HG03045 (cell line): ENCODE measurements at regions not wholly inside any gene's neighbourhood (a gene's known extent, or its start where the extent isn't known, plus 50 kb on each side); places are given as distances from the start of the nearest gene placed in this dataset.
A peak's percentile ranks its signal among the peaks of the same experiment; 100 is the strongest.
"Not testable (repeated sequence)": the region's sequence is repeated elsewhere in the genome, so short reads cannot be mapped to it uniquely, and the experiment has no call there.

ENCODE experiments used
- ATAC-seq: cut with Tn5 transposase; IDR thresholded peaks from one replicate; pipeline ENCODE4 v1.9.1; 2021; ENCODE audit warnings: mild to moderate bottlenecking, moderate library complexity; ENCODE audit not compliant: unreplicated experiment

GRCh38 chr15:34528055-34528754 lies 55.2 kb downstream of the GOLGA8B start:
- not testable (repeated sequence) for ATAC-seq

DNA sequence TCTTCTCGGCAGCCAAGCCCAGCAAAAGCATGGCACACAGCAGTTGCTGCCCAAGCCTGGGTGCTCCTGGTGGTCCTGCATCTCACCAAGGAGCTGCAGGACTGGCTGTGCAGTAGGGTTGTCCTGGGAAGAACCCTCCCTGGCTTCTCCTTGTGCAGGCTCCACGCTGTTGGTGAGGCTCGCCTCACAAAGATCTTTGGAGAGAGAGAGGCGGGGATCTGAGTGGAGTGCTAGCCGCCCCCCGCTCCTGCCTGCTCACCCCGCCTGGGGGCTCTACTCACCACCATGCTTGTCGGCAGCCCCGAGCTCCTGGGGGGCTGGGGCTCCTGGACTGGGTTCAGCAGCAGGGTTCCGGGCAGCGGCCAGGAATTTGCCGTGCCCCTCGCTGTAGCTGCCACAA lies 55.8 kb downstream of the GOLGA8B start:
- ATAC-seq: not testable (repeated sequence)

GRCh38 chr15:34523849-34524248 lies 59.6 kb downstream of the GOLGA8B start:
- ATAC-seq: not testable (repeated sequence)

DNA sequence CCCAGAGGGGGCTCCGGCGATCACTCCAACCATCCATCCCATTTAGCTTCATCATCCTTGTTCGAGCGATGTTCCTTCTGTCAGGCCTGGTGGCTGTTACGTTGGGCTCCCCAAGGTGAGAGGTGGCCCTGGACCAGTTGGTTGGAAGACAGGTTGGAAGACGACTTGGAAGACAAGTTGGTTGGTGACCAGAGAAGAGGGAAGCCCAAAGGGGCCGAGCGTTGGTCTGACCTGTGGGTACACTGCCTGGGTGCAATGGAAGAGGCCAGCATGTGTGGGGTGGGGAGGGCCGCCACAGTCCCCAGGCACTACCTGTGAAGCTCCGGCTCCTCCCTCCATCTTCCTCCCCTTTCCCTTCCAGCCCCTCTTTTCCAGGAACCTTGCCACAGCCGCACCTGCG lies 60.9 kb downstream of the GOLGA8B start:
- ATAC-seq: not testable (repeated sequence)

GRCh38 chr15:34521802-34522485 lies 61.5 kb downstream of the GOLGA8B start:
- ATAC-seq: not testable (repeated sequence)

GRCh38 chr15:34520566-34520965 lies 62.9 kb downstream of the GOLGA8B start:
- ATAC-seq: no peak

DNA sequence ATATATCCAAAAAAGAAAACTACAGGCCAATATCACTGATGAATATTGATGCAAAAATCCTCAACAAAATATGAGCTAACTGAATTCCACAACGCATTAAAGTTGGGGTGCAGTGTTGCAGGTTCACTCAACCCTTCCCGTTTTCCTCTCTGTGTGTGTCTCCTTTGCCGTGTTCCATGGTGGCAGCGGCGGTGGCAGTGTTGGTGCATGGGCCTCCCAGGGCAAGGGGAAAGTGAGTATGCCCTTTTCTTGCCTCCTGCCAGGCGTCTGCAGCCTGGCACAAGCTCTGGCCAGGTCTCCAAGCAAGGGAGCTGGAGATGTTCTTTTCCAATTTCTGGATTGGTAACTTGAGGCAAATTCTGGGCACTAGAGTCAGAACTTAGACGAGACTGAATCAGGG lies 63.4 kb downstream of the GOLGA8B start:
- ATAC-seq: not testable (repeated sequence)

GRCh38 chr15:34514251-34514670 lies 69.2 kb downstream of the GOLGA8B start:
- peak; percentile 71 for ATAC-seq

GRCh38 chr15:34512628-34513027 lies 70.8 kb downstream of the GOLGA8B start:
- ATAC-seq: no peak

DNA sequence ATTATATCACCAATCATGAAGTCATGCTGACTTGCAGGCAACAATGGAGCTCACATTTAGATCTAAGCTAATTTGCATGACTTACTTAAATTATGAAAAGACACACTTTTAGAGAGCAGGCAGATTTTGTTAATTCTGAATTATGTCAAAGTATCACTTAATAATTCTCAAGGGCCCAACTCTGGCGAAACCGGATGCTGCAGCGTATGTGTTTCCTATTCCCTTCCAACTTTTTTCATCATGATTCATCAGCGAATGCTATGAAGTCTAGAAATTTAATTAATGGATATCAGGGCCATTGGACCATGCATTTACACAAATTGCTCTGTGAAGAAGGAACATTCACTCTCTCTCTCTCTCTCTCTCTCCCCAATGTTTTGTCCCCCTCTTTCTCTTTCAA lies 63.5 kb upstream of the GOLGA8A start:
- ATAC-seq: no peak

- ATAC-seq: no peak
Measured at GRCh38 chr15:34496207-34496995, 58.8 kb upstream of the GOLGA8A start.

- ATAC-seq: not testable (repeated sequence)
Measured at GRCh38 chr15:34495707-34496106, 58.1 kb upstream of the GOLGA8A start.

DNA sequence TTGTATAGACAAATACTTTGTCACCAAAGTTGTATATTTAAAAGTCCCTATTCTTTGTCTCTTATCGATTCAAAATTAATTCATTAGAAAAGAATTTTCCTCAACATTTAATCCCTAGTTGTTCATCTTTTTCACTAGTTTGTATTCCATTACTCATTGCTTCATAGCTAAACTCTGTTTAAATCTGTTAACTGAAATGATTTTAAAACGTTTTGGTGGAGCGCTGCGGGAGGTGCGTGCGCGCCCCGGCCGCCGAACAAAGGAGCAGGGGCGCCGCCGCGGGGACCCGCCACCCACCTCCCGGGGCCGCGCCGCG lies 56.4 kb upstream of the GOLGA8A start:
- no peak for ATAC-seq

GRCh38 chr15:34493001-34493400 lies 55.4 kb upstream of the GOLGA8A start:
- ATAC-seq: no peak

DNA sequence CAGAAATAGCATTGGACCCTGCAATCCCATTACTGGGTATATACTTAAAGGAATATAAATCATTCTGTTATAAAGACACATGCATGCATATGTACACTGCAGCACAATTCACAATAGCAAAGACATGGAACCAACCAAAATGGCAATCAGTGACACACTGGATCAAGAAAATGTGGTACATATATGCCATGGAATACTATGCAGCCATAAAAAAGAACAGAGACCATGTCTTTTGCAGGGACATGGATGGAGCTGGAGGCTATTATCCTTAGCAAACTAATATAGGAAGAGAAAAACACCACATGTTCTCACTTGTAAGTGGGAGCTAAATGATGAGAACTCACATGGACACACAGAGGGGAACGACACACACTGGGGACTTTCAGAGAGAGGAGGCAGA lies 53.9 kb upstream of the GOLGA8A start:
- not testable (repeated sequence) for ATAC-seq

GRCh38 chr15:34490417-34491193 lies 53.0 kb upstream of the GOLGA8A start:
- no peak for ATAC-seq

DNA sequence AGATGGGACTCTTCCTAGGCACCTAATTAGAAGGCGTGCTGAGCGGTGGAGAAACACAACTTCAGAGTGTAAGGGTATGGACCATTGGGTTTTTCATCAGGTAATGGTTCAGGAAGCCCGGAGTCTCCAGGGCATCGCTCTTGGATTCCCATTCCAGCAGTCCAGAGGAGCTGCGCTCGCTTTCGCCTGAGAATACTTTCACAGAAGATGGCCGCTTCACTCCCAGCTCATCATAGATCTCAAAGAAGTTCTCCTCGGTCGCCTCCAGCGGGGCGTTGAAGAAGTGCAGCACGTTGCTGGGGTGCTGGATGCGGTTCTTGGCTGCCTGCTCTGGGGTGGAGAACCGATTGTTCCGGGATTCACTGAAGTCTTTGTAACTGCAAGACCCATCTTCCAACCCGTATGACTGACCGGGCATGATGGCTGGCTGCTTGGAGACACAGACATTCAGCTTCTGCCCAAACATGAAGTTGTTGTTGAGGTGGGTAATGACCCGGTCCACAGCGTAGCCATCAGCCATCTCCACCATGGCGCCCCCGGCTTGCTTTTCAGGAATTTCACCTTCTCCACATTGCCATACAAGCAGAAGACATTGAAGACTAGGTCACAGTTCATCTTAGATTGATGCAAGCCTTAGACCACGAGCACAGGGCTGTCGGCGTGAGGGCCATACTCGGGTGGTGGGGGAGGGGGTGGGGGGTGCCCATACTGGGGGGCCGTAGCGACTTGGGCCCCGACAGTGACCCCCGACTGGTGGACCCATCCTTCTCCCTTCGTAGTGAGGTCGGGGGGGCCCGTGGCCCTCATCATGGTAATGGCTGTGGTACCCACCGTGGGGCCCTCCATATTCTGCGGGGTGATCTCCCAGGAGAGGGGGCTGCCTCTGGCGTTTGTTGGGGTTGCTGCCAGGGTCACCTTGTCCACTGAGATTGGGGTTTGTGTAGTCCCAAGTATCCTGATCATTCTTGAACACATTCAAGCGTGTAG lies 51.7 kb upstream of the GOLGA8A start:
- not testable (repeated sequence) for ATAC-seq
